Stimulated activated CD8-positive, alpha-beta memory T cell treated with anti-CD3 and anti-CD28 coated beads, Interleukin-12 subunit alpha, Interleukin-12 subunit beta, amount 100 ng/mL, for 24 hours (primary cell): ENCODE measurements at regions not wholly inside any gene's neighbourhood (a gene's known extent, or its start where the extent isn't known, plus 50 kb on each side); places are given as distances from the start of the nearest gene placed in this dataset.

Experiments used
- DNase-seq: peaks from one replicate; pipeline ENCODE4 v3.0.0-alpha.2; 2020; ENCODE audit errors: extremely low read depth

DNA sequence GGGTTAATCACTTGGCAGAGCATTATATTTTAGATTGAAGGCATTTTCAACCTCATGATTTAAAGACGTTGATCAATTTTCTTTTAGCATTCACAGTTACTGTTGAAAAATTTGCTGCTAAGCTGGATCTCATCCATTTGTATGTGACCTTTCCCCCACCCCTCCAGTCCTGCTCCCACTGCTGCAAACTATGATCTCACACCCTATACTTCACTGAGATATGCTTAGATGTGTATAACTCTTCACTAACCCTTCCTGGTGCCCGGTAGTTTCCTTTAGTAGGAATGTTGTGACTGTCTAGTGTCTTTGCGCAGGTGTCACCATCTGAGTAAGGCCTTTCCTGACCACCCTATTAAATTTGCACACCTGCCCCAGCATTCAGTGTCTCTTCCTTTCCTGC, 67.0 kb upstream of the C1orf21 start:
- DNase-seq = no peak

DNA sequence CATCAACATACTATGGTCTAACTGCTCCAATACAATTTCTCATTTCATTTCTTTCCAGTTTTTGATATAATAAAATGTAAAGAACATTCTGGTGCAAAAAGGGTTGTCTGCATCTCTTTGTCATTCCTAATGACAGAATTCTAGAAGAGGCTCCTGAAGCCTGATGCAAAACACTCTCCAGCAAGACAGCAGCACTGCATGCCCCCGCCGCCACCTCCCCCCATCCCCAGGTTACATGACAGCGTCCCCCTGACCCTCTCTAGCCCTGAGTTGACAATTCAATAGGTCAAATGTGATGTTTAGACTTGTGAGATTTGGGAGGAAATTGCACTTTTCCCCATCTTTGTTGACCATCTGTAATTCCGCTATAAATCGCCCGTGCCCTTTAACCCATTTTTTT, 64.6 kb upstream of the C1orf21 start:
- DNase-seq = no peak

DNA sequence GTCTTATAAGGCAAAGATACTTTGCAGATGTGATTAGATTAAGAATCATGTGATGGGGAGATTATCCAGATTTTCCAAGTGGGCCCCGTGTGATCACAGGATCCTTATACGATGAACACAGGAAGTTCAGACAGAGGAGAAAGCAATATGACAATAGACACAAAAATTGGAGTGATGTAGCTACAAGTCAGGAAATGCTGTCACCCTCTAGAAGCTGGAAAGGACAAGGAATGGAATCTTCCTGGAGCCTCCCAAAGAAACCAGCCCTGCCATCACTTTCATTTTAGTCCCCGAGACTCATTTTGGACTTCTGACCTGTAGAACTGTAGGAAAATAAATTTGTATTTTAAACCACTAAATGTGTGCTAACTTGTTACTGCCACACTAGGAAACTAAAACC, 61.9 kb upstream of the C1orf21 start:
- DNase-seq = no peak

DNA sequence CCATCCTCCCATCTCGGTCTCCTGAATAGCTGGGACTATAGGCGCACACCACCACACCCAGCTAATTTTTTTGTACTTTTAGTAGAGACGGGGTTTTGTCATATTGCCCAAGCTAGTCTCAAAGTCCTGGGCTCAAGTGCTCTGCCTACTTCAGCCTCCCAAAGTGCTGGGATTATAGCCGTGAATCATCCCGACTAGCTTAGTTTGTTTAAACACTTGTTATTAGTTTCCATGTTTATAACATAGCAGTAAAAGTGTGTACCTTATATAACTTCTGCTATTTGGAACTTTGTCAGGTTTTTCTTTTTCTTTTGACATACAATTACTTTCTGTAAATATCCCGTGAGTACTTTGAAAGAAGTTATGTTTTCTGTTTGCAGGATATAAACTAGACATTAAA, 60.6 kb upstream of the C1orf21 start:
- no peak for DNase-seq

DNA sequence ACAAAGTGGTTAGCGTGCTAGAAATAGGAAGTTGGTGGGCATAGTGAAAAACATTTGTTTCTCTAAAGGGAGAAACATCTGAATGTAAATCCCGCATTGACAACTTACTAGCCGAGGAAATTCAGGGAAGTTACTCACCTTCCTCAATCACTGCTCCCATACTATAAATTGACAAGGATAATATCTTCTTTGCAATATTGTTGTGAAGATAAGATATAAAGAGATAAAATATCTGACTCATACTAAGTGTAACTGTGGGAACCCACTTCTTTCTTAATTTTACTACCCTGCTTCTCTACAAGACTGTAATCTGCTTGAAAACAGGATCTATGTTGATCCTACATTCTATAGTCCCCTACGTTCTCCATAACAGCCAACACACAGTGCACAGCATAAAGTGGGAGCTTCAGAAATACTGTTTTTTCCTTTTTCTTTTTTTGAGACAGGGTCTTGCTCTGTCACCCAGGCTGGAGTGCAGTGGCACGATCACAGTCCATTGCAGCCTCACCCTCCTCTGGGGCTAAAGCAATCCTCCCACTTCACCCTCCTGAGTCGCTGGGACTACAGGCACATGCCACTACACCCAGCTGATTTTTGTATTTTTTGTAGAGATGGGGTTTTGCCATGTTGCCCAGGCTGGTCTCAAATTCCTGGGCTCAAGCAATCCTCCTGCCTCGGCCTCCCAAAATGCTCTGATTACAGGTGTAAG, 57.4 kb upstream of the C1orf21 start:
- DNase-seq = no peak

DNA sequence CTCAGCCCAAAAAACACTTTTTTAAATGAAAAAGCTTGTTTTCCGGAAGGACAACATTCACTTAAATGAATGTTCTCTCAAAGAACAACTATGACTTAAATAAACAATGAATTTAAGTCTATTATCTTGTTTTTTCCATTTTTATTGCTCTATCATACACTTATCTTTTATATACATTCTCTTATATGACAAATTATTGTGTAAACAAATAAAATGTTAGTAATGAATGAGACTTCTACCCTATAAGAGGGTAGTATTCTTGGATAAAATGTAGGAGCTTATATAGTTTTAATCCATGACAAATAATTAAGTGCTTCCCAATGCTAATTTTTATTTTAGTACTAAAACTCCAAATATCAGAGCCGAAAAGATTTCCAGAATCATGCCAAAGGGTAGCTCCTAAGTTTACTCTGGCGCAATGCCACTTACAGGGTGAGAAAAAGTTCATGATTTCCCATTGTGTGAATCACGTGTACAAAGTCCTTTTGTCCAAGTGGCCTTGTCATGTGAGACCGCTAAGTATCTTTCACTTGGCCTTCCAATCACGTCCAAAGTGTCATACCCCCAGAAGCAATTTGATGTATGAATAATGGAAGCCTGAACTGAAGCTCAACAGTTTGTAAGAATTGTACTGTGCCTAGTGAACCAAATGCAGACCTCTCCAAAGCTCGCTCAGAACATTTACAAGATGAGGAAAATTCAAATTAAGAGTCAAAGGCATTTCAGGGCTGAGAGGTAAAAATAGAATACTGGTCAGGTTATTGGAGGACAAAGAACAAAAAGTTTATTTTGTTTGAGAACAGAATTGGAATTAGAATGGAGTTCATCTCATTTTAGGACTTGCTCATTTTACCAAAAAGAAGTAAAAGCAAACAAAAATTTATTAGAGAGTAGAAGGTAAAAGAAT, 56.6 kb upstream of the C1orf21 start:
- no peak for DNase-seq

DNA sequence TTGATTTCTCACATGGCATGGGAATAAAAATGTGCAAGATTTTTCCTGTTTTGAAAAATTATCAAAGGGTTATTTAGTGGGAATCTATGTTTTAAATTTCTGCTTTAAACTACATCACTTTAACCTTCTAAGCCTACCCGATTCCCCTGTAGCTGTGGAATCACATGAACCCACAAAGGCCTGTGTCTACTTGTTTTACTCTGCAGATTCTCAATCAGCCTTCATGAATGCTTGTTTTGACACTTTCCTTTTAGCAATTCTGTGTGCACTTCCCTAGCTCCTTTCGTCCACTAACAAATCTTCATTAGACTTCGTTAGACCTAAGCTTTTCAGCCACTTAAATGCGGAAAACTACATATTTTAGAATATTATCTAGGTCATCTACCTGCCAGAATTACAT, 56.0 kb upstream of the C1orf21 start:
- no peak for DNase-seq
